MM.1S (cell line): ENCODE measurements at regions not wholly inside any gene's neighbourhood (a gene's known extent, or its start where the extent isn't known, plus 50 kb on each side); places are given as distances from the start of the nearest gene placed in this dataset.

ENCODE experiments used
- EZH2 ChIP-seq: fragments of 300-600 bp; sonication (generic); optimal IDR thresholded peaks from 2 replicates; pipeline ENCODE3; 2017; ENCODE audit warnings: low read depth, mild to moderate bottlenecking, antibody characterized with exemption, low read length, mixed read lengths
- EZH2phosphoT487 ChIP-seq: fragments of 300-600 bp; sonication (generic); IDR thresholded peaks from 2 replicates; pipeline ENCODE4 v1.6.1; 2018; ENCODE audit warnings: antibody characterized with exemption, low read length

DNA sequence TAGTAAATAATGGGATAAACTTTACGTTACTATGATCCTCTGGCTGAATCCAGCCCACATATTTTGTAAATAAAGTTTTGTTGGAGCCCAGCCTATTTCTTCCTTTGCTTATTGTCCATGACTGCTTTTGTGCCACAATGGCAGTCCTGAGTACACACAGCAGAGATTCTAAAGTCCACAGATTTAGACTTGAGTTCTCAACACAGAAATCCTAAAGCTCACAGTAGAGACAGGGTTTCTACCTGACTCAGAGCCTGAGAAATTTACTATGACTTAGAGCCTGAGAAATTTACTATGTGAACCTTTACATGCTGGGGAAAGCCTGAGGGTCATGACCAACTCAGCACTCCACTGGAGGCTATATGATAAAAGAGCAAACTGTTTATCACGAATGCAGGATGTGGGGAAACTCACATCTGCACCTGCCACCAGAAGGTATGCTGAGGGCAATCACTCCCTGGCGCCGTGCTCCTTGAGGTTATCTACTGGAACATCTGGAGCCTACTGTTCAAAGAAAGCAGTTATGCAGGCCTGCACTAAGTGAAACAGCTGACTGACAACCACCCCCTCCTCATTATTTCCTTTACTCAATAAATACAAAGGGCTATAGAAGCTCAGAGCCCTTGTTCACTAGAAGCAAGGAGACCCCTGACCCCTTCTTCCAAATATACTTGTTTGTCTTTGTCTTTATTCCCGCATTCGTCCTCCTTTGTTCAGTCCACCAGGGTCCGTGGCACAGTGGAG lies 52.6 kb upstream of the BICD1 start:
- no peak for TF ChIP-seq EZH2
- no peak for TF ChIP-seq EZH2phosphoT487
